GM23248 (cell line): ENCODE measurements at regions not wholly inside any gene's neighbourhood (a gene's known extent, or its start where the extent isn't known, plus 50 kb on each side); places are given as distances from the start of the nearest gene placed in this dataset.

Experiments
- DNase-seq: peaks from one replicate; pipeline ENCODE4 v3.0.0-alpha.2; 2015
- H2AFZ ChIP-seq: fragments of 200-600 bp; sonication (generic); 2 replicates; pipeline ENCODE4 v1.6.1; 2016; ENCODE audit warnings: antibody characterized with exemption
- H3F3A ChIP-seq: fragments of 200-600 bp; sonication (generic); 2 replicates; pipeline ENCODE4 v1.6.1; 2016; ENCODE audit warnings: mild to moderate bottlenecking, antibody characterized with exemption, mixed run types; ENCODE audit not compliant: insufficient read depth
- H3K27ac ChIP-seq: fragments of 200-600 bp; sonication (generic); 2 replicates; pipeline ENCODE4 v1.5.1; 2016; ENCODE audit warnings: mild to moderate bottlenecking
- H3K27me3 ChIP-seq: fragments of 200-600 bp; sonication (generic); replicated peaks from 2 replicates; pipeline ENCODE4 v1.6.1; 2016; ENCODE audit warnings: mild to moderate bottlenecking; ENCODE audit not compliant: insufficient read depth
- H3K36me3 ChIP-seq: fragments of 200-600 bp; sonication (generic); 2 replicates; pipeline ENCODE4 v1.6.1; 2016; ENCODE audit warnings: low read depth, mild to moderate bottlenecking
- H3K4me1 ChIP-seq: fragments of 200-600 bp; sonication (generic); 2 replicates; pipeline ENCODE4 v1.6.1; 2016; ENCODE audit warnings: mild to moderate bottlenecking; ENCODE audit not compliant: insufficient read depth
- H3K4me2 ChIP-seq: fragments of 200-600 bp; sonication (generic); one replicate; pipeline ENCODE4 v1.6.1; 2016; ENCODE audit warnings: mild to moderate bottlenecking; ENCODE audit not compliant: unreplicated experiment
- H3K4me3 ChIP-seq: fragments of 200-600 bp; sonication (generic); 2 replicates; pipeline ENCODE4 v1.5.1; 2016; ENCODE audit warnings: mild to moderate bottlenecking
- H3K79me2 ChIP-seq: fragments of 200-600 bp; sonication (generic); 2 replicates; pipeline ENCODE4 v1.6.1; 2016; ENCODE audit warnings: mild to moderate bottlenecking; ENCODE audit not compliant: insufficient read depth
- H3K9ac ChIP-seq: fragments of 200-600 bp; sonication (generic); 2 replicates; pipeline ENCODE4 v1.6.1; 2016; ENCODE audit warnings: mild to moderate bottlenecking
- H3K9me2 ChIP-seq: fragments of 200-600 bp; sonication (generic); 2 replicates; pipeline ENCODE4 v1.6.1; 2016; ENCODE audit warnings: mixed run types, mild to moderate bottlenecking, moderate library complexity; ENCODE audit not compliant: insufficient read depth
- H3K9me3 ChIP-seq: fragments of 200-600 bp; sonication (generic); one replicate; pipeline ENCODE4 v1.6.1; 2017; ENCODE audit warnings: low read depth
- H4K20me1 ChIP-seq: fragments of 200-600 bp; sonication (generic); 2 replicates; pipeline ENCODE4 v1.6.0; 2016; ENCODE audit not compliant: insufficient read depth
- EZH2 ChIP-seq: fragments of 200-600 bp; sonication (generic); IDR thresholded peaks from 2 replicates; pipeline ENCODE4 v1.6.1; 2018; ENCODE audit warnings: antibody characterized with exemption, mild to moderate bottlenecking; ENCODE audit not compliant: insufficient read depth, poor library complexity, severe bottlenecking
- EZH2phosphoT487 ChIP-seq: fragments of 200-600 bp; sonication (generic); IDR thresholded peaks from 2 replicates; pipeline ENCODE4 v1.6.1; 2018; ENCODE audit warnings: antibody characterized with exemption, moderate library complexity, mild to moderate bottlenecking, low read depth; ENCODE audit not compliant: insufficient read depth
- WGBS, 2 experiments: methylation state at CpG; one replicate each; pipeline ENCODE4 v1.1.6; 2015 to 2017; ENCODE audit warnings: low lambda C conversion rate in 2 of 2, low coverage in 1 of 2; ENCODE audit errors: missing lambda C conversion rate in 2 of 2; 5-methylcytosine and 5-hydroxymethylcytosine counted together
- in situ Hi-C: fragments of 300-500 bp; cut with MboI; formaldehyde crosslinking; loops from 2 replicates; pipeline ENCODE4 v1.15.0; 2020

DNA sequence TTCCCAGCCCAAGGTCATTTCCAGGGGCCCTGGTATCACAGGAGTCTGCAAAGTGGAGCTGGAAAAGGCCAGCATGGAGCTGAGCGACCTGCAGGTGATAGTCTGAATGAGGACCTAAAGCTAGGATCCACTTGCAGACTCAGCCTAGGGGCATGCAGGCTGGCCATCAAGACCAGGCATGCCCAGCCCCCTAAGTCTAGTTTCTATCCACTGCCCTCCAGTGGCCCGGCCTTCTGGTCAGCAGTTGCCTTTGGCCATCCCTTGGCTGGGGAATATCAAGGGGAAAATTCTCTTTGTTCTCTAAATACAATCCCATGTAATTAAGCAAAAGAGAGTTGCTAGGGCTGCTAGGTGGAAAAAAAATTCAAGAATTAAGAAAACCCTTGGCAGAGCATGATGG, 96.3 kb upstream of the LHX5 start:
- no peaks in the 10 kb centered on the region for H3K27me3 ChIP-seq
- H3K9me3 ChIP-seq = no peaks in the 10 kb centered on the region
- in situ Hi-C loops = no loop called here
- no peak for DNase-seq
- TF ChIP-seq EZH2phosphoT487 (no peak), EZH2 (no peak)
- 42 to 46% methylated on average over 2 of the region's 2 CpGs for WGBS, 2 experiments
- H3K9me2 ChIP-seq = no peaks in the 10 kb centered on the region
- no peaks in the 10 kb centered on the region for H3K79me2 ChIP-seq
- H3K27ac ChIP-seq = no peak overlapping the region
- H4K20me1 ChIP-seq = no peaks in the 10 kb centered on the region
- H3K9ac ChIP-seq = no peak overlapping the region
- H3F3A ChIP-seq = no peaks in the 10 kb centered on the region
- no peak overlapping the region for H2AFZ ChIP-seq
- H3K4me1 ChIP-seq = no peaks in the 10 kb centered on the region
- H3K4me2 ChIP-seq = no peak overlapping the region
- no peak overlapping the region for H3K4me3 ChIP-seq
- no peaks in the 10 kb centered on the region for H3K36me3 ChIP-seq

DNA sequence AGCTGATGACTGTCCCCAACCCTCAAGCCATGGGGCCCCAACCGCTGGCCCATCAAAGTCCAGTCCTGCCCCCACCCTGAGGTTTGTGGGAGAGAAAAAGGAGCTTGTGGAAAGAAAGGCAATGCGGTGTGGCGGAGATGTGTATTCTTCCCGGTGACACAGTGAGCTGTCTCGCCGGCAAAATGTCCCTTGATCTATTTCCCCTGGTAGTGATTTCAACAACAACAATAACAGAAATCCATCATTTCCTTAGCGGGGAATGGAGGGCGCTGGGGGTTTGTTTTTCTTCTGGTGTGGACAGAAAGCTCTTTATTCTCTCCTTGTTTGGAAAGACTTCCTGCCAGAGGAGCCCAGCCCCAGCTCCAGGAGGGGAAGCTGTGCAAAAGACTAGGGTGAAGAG, 93.7 kb upstream of the LHX5 start:
- Histone ChIP-seq H3K27ac (no peak overlapping the region), H2AFZ (no peak overlapping the region), H3F3A (no peaks in the 10 kb centered on the region), H3K9ac (no peak overlapping the region), H3K4me3 (no peak overlapping the region), H3K4me1 (no peaks in the 10 kb centered on the region), H3K79me2 (no peaks in the 10 kb centered on the region), H3K27me3 (no peaks in the 10 kb centered on the region), H3K36me3 (no peaks in the 10 kb centered on the region), H3K4me2 (no peak overlapping the region), H3K9me3 (no peaks in the 10 kb centered on the region), H4K20me1 (no peaks in the 10 kb centered on the region), H3K9me2 (no peaks in the 10 kb centered on the region)
- in situ Hi-C loops = no loop called here
- WGBS, 2 experiments = 30 to 33% methylated on average over 8 of the region's 8 CpGs
- TF ChIP-seq EZH2phosphoT487 = no peak
- no peak for TF ChIP-seq EZH2
- no peak for DNase-seq

DNA sequence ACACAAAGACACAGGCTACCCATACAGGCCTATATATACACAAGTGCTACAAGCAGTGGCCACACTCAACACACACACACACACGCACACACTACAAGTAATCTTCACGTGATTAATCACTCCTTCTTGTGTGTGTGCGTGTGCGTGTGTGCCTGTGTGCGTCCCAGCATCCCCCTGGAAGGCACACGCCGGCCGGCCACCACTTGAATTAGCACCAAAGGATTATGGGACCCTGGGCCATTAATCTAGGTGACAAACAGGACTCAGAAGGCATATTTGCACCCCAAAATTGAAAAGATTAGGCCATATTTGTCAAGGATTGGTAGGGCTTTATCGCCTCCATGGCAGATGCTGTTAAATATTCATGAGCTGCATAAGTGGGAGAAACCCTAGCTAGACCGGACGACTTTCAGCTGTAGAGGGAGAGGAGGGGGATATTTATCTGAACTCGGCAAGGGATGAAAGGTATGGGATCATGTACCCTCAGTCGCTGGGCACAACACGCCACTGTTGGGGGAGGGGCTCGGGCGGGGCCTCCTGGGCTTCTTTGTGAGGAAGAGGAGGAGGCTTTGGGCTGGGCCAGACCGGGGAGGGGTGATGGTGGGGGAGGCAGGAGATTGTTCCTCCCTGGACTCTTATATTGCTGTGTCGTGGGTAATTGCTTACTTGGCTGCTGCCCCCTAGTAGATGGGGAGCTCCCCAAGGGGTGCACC, 89.6 kb upstream of the LHX5 start:
- Histone ChIP-seq H3K4me2 (no peak overlapping the region), H3K27me3 (no peaks in the 10 kb centered on the region), H3K9me3 (no peaks in the 10 kb centered on the region), H3K4me3 (no peak overlapping the region), H4K20me1 (no peaks in the 10 kb centered on the region), H2AFZ (no peak overlapping the region), H3K9me2 (no peaks in the 10 kb centered on the region), H3K36me3 (no peaks in the 10 kb centered on the region), H3K79me2 (no peaks in the 10 kb centered on the region), H3F3A (no peaks in the 10 kb centered on the region), H3K4me1 (no peaks in the 10 kb centered on the region), H3K27ac (no peak overlapping the region), H3K9ac (no peak overlapping the region)
- no peak for DNase-seq
- 25 to 29% methylated on average over 16 to 18 of the region's 18 CpGs for WGBS, 2 experiments
- TF ChIP-seq EZH2phosphoT487 (no peak), EZH2 (no peak)
- in situ Hi-C loops = no loop called here

DNA sequence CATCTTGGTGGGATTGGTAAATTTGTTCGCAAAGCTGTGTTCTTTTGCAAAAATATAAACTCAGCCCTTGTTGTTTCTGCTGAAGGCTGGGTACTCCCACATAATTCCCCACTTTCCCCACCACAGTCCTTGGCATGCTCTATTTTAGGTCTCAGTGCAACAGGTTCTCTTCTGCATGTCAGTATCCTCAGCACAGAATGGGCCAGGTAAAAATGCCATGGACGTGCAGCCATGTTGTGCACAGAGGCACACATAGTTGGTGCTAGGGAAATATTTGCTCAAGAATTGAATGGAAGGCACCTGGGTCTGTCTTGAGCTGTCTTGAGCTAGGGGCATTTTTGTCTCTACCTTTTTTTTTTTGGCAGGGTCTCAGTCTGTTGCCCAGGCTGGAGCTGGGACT, 87.8 kb upstream of the LHX5 start:
- in situ Hi-C loops = no loop called here
- Histone ChIP-seq H3K4me2 (no peak overlapping the region), H3F3A (no peaks in the 10 kb centered on the region), H3K9me3 (no peaks in the 10 kb centered on the region), H3K9me2 (no peaks in the 10 kb centered on the region), H2AFZ (no peak overlapping the region), H3K27ac (no peak overlapping the region), H3K4me1 (no peaks in the 10 kb centered on the region), H3K79me2 (no peaks in the 10 kb centered on the region), H3K4me3 (no peak overlapping the region), H3K9ac (no peak overlapping the region), H3K27me3 (no peaks in the 10 kb centered on the region), H3K36me3 (no peaks in the 10 kb centered on the region), H4K20me1 (no peaks in the 10 kb centered on the region)
- TF ChIP-seq EZH2phosphoT487 (no peak), EZH2 (no peak)
- 20 to 23% methylated on average over 2 of the region's 2 CpGs for WGBS, 2 experiments
- no peak for DNase-seq
